NCI-H1694 treated with DMSO at 0.1 percent for 48 hours (cell line): ENCODE measurements at regions not wholly inside any gene's neighbourhood (a gene's known extent, or its start where the extent isn't known, plus 50 kb on each side); places are given as distances from the start of the nearest gene placed in this dataset.
"Not testable (repeated sequence)": the region's sequence is repeated elsewhere in the genome, so short reads cannot be mapped to it uniquely, and the experiment has no call there.

ENCODE experiments used
- DNase-seq: peaks from one replicate; lab custom pipeline; 2025; lab: John Stamatoyannopoulos, UW

- DNase-seq = no peak
These were observed 136.9 kb upstream of the CDK6 start for GRCh38 chr7:92973293-92973731.

DNA sequence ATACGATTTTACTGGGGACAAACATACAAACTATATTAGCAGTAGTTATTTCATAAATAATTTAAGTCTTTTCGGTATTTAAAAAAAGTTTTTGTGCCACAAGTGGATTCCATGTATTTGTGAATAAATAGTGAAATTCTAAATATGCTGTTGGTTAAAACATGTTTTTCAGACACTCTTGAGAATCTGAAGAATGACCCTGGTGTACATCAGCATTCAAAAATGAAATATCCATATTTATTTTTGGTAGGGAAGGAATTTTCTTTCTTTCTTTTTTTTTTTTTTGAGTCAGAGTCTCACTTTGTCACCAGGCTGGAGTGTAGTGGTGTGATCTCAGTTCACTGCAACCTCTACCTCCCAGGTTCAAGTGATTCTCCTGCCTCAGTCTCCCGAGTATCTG, 136.1 kb upstream of the CDK6 start:
- DNase-seq = no peak

- DNase-seq = no peak
These were observed 132.7 kb upstream of the CDK6 start for GRCh38 chr7:92969061-92969460.

- DNase-seq = no peak
These were observed 132.1 kb upstream of the CDK6 start for GRCh38 chr7:92968502-92968901.

DNA sequence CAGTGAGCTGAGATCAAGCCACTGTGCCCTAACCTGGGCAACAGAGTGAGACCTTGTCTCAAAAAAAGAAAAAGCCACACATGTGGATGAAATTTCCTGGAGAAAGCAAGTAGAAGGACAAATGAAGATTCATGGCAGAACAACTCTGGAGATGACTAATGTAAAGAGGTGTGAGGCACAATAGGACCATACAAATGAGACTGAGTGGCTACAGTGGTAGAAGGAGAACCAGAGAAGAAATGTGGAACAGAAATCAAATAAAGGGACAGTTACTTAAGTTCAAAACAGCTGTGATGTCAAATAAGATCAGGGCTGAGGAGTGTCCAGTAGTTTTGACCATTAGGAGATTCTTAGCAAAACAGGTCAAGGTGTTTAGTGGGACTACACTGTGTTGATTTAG, 130.9 kb upstream of the CDK6 start:
- no peak for DNase-seq

DNA sequence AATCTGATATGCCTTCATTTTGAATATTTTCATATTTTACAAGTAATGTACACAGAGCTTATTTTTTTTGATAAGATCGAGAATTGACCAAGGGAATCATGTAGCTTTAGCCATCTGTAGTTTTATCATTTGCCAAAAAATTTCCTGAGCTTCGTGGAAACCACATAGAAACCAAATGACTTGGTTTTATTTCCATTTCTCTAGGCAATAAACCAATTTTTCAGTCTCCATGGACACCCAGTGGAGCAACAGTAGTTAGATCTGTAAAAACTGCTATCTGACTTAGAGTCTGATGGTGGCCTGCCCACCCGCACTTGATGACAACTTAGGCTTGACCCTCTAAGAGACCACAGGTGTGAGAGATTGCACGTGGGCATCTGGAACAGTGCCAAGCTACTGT, 127.8 kb upstream of the CDK6 start:
- DNase-seq = peak; percentile 42

- peak; percentile 93 for DNase-seq
These were observed 127.2 kb upstream of the CDK6 start for GRCh38 chr7:92963566-92963965.

DNA sequence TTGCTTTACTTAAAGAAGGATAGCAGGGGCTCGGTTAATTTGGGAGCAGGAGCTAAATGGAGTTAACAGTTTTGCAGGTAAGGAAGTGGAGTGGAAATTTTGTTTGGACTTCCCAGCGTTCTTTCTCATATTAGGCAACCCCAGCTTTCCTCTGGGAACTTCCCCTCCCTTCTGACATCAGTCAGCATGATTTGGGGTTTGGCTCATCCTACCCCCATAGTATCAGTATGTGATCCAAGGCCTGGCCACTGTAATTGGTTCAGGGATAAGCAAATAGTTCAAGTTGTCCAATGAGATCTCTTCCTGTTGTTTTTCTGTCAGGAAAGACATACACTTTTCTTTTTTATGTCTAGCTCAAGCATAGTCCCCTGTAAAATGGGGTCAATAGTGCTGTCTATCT, 125.6 kb upstream of the CDK6 start:
- DNase-seq = no peak

GRCh38 chr7:92956575-92956974, 120.2 kb upstream of the CDK6 start:
- no peak for DNase-seq

GRCh38 chr7:92955081-92955480, 118.7 kb upstream of the CDK6 start:
- no peak for DNase-seq

DNA sequence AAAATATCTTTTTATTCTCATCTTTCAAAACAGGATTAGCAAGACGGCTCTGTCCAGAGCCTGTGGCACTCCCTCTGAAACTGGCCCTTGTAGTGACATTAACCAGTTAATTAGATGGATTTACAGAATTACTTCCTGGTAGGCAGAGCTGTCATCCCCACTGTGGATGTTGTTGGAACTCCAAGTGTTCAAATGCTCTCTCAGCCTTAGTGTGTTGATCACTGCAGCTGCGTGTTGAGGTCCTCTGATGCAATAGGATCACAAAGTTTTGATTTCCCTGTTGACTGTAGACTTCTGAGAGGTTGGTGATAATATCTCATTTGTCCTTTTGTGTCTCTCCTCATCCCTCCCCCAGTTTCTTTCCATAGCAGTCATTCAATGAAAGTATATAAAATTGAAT, 117.3 kb upstream of the CDK6 start:
- DNase-seq = no peak

- DNase-seq = no peak
These were observed 113.4 kb upstream of the CDK6 start for GRCh38 chr7:92949748-92950147.

- no peak for DNase-seq
These were observed 109.5 kb upstream of the CDK6 start for GRCh38 chr7:92945840-92946239.

- DNase-seq = no peak
These were observed 108.3 kb upstream of the CDK6 start for GRCh38 chr7:92944633-92945032.

DNA sequence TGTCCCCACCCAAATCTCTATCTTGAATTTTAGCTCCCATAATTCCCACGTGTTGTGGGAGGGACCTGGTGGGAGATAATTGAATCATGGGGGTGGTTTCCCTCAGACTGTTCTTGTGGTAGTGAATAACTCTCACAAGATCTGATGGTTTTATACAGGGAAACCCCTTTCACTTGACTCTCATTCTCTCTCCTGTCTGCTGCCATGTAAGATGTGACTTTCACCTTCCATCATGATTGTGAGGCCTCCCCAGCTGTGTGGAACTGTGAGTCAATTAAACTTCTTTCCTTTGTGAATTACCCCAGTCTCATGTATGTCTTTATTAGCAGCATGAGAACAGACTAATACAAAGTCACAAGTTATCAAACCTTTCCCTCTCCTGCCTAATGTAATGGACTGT, 106.3 kb upstream of the CDK6 start:
- DNase-seq = not testable (repeated sequence)

DNA sequence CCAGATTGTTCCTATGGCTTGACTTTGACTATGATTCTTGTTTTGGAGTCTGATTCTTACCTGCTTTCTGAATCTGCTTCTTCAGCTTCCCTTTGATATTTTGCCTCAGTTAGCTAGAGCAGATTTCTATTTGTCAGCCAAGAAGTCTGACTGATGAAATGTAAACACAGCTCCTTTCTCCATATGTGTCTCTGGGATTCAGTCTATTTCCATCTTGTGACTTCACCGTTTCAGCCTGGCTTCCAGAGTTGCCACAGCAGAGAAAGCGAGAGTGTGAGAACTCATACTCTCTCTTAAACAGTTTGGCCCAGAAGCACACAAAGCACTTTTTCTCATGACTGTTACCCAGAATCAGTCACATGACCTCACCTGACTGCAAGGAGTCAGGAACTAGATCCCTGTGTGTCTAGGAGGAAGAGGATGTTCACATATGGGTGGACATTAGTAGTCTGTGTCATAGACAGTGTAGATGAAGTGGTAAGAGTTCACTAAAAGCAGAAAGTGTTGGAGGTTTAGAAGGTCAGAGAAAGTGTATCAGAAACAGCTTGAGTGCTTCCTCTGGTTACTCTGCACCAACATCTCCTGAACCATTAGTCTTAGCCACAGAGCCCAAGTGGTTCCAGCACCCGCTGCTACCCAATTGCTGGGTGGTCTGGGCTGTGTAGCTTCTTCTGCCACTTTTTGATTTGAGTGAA, 103.4 kb upstream of the CDK6 start:
- DNase-seq = no peak

- DNase-seq = no peak
These were observed 97.7 kb upstream of the CDK6 start for GRCh38 chr7:92934096-92934495.

DNA sequence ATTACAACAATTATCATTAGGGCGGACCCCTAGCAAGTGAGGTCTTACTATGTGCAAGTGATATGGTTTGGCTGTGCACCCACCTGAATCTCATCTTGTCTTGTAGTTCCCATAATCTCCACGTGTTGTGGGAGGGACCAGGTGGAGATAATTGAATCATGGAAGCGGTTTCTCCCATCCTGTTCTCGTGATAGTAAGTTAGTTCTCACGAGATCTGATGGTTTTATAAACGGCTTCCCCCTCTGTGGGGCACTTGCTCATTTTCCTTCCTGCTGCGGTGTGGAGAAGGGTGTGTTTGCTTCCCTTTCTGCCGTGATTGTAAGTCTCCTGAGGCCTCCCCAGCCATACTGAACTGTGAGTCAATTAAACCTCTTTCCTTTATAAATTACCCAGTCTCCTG, 96.1 kb upstream of the CDK6 start:
- DNase-seq = no peak

- DNase-seq = no peak
These were observed 94.0 kb upstream of the CDK6 start for GRCh38 chr7:92930404-92930803.

- DNase-seq = no peak
These were observed 90.3 kb upstream of the CDK6 start for GRCh38 chr7:92926697-92927044.

- DNase-seq = no peak
These were observed 89.7 kb upstream of the CDK6 start for GRCh38 chr7:92925876-92926696.

DNA sequence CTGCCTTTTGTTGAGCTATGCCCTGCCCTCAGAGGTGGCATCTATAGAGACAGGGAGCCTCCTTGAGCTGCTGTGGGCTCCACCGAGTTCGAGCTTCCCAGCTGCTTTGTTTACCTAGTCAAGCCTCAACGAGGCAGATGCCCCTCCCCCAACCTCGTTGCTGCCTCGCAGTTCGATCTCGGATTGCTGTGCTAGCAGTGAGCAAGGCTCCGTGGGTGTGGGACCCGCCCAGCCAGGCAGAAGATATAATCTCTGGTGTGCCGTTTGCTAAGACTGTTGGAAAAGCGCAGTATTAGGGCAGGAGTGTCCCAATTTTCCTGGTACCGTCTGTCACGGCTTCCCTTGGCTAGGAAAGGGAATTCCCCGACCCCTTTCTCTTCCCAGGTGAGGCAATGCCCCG, 88.4 kb upstream of the CDK6 start:
- DNase-seq = no peak

- DNase-seq = no peak
These were observed 80.9 kb upstream of the CDK6 start for GRCh38 chr7:92917230-92917629.

DNA sequence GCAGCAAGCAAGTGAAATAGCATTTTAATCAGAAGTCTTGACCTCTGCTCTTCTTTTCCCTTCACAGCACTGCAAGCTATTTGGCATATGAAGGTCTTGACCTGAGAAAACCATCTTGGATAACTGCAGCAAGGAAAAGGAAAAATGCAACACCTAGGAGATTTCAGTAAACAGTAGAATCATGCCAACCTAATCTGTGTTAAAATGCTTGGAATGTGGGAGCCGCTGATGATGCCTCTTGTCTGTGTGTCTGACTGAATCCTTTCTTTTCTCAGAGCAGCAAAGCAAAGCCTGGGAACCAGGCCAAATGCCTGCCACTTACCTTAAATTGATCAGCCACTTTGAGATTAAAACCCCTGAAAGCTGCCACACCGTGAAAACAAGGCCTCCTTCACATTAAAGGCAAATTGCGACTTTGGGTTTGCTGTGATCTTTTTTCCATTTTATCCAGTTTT, 80.4 kb upstream of the CDK6 start:
- no peak for DNase-seq
